H4 (cell line): ENCODE measurements at regions not wholly inside any gene's neighbourhood (a gene's known extent, or its start where the extent isn't known, plus 50 kb on each side); places are given as distances from the start of the nearest gene placed in this dataset.
"Not testable (repeated sequence)": the region's sequence is repeated elsewhere in the genome, so short reads cannot be mapped to it uniquely, and the experiment has no call there.

Experiments used
- DNase-seq: peaks from one replicate; pipeline ENCODE4 v3.0.0-alpha.2; 2015; ENCODE audit warnings: low spot score

- not testable (repeated sequence) for DNase-seq
Observed at GRCh38 chr20:6321235-6321634, 198.4 kb upstream of the FERMT1 start.

- no peak for DNase-seq
Observed at GRCh38 chr20:6311841-6312655, 189.2 kb upstream of the FERMT1 start.

GRCh38 chr20:6311097-6311496, 188.3 kb upstream of the FERMT1 start:
- no peak for DNase-seq

- no peak for DNase-seq
Observed at GRCh38 chr20:6305536-6305935, 182.7 kb upstream of the FERMT1 start.

GRCh38 chr20:6302041-6302440, 179.2 kb upstream of the FERMT1 start:
- no peak for DNase-seq

- DNase-seq: no peak
Observed at GRCh38 chr20:6299456-6299855, 176.6 kb upstream of the FERMT1 start.

- DNase-seq: no peak
Observed at GRCh38 chr20:6298049-6298448, 175.2 kb upstream of the FERMT1 start.

GRCh38 chr20:6295867-6296256, 173.0 kb upstream of the FERMT1 start:
- no peak for DNase-seq

- DNase-seq: no peak
Observed at GRCh38 chr20:6295127-6295866, 172.5 kb upstream of the FERMT1 start.

- no peak for DNase-seq
Observed at GRCh38 chr20:6287471-6287870, 164.6 kb upstream of the FERMT1 start.

GRCh38 chr20:6282642-6283041, 159.8 kb upstream of the FERMT1 start:
- no peak for DNase-seq

GRCh38 chr20:6277661-6278240, 154.9 kb upstream of the FERMT1 start:
- no peak for DNase-seq

GRCh38 chr20:6270404-6270803, 147.6 kb upstream of the FERMT1 start:
- not testable (repeated sequence) for DNase-seq

GRCh38 chr20:6269168-6269873, 146.5 kb upstream of the FERMT1 start:
- no peak for DNase-seq

GRCh38 chr20:6265204-6265904, 142.5 kb upstream of the FERMT1 start:
- DNase-seq: peak; percentile 57

- DNase-seq: no peak
Observed at GRCh38 chr20:6253396-6253795, 130.6 kb upstream of the FERMT1 start.

- no peak for DNase-seq
Observed at GRCh38 chr20:6245436-6245835, 122.6 kb upstream of the FERMT1 start.

- DNase-seq: no peak
Observed at GRCh38 chr20:6241591-6241990, 118.8 kb upstream of the FERMT1 start.

GRCh38 chr20:6240059-6240458, 117.2 kb upstream of the FERMT1 start:
- no peak for DNase-seq

- no peak for DNase-seq
Observed at GRCh38 chr20:6238421-6238820, 115.6 kb upstream of the FERMT1 start.

- no peak for DNase-seq
Observed at GRCh38 chr20:6235510-6235909, 112.7 kb upstream of the FERMT1 start.

- DNase-seq: no peak
Observed at GRCh38 chr20:6232436-6232835, 109.6 kb upstream of the FERMT1 start.
